GM23248 (cell line): ENCODE measurements at regions not wholly inside any gene's neighbourhood (a gene's known extent, or its start where the extent isn't known, plus 50 kb on each side); places are given as distances from the start of the nearest gene placed in this dataset.

ENCODE experiments used
- EZH2 ChIP-seq: fragments of 200-600 bp; sonication (generic); IDR thresholded peaks from 2 replicates; pipeline ENCODE4 v1.6.1; 2018; ENCODE audit warnings: antibody characterized with exemption, mild to moderate bottlenecking; ENCODE audit not compliant: insufficient read depth, poor library complexity, severe bottlenecking
- EZH2phosphoT487 ChIP-seq: fragments of 200-600 bp; sonication (generic); IDR thresholded peaks from 2 replicates; pipeline ENCODE4 v1.6.1; 2018; ENCODE audit warnings: antibody characterized with exemption, moderate library complexity, mild to moderate bottlenecking, low read depth; ENCODE audit not compliant: insufficient read depth

- TF ChIP-seq EZH2 (no peak), EZH2phosphoT487 (no peak)
Measured at GRCh38 chr5:115435778-115436712, 108.5 kb downstream of the FEM1C start.
